Stimulated activated CD4-positive, alpha-beta T cell treated with anti-CD3 and anti-CD28 coated beads, TNF-alpha, amount 100 ng/mL, for 24 hours (primary cell): ENCODE measurements at regions not wholly inside any gene's neighbourhood (a gene's known extent, or its start where the extent isn't known, plus 50 kb on each side); places are given as distances from the start of the nearest gene placed in this dataset.
"Not testable (repeated sequence)": the region's sequence is repeated elsewhere in the genome, so short reads cannot be mapped to it uniquely, and the experiment has no call there.

Experiments used
- DNase-seq, 3 experiments: peaks; one replicate each; pipeline ENCODE4 v3.0.0-alpha.2; 2020; ENCODE audit warnings: low read depth in 3 of 3

- no peak for DNase-seq
Observed at GRCh38 chr2:117199511-117199910, 615.0 kb upstream of the DDX18 start.

- no peak for DNase-seq
Observed at GRCh38 chr2:117212562-117212961, 601.9 kb upstream of the DDX18 start.

- no peak for DNase-seq
Observed at GRCh38 chr2:117217145-117217544, 597.3 kb upstream of the DDX18 start.

- no peak for DNase-seq
Observed at GRCh38 chr2:117222809-117223208, 591.7 kb upstream of the DDX18 start.

- DNase-seq, result no peak
Observed at GRCh38 chr2:117232305-117232704, 582.2 kb upstream of the DDX18 start.

GRCh38 chr2:117257362-117257761, 557.1 kb upstream of the DDX18 start:
- no peak for DNase-seq

GRCh38 chr2:117269574-117269973, 544.9 kb upstream of the DDX18 start:
- no peak for DNase-seq

GRCh38 chr2:117271631-117272030, 542.9 kb upstream of the DDX18 start:
- DNase-seq, result no peak

GRCh38 chr2:117273009-117273671, 541.4 kb upstream of the DDX18 start:
- DNase-seq, result no peak

- DNase-seq, result no peak
Observed at GRCh38 chr2:117293012-117293411, 521.5 kb upstream of the DDX18 start.

GRCh38 chr2:117299451-117299850, 515.0 kb upstream of the DDX18 start:
- DNase-seq, result no peak

- no peak for DNase-seq
Observed at GRCh38 chr2:117308861-117309770, 505.4 kb upstream of the DDX18 start.

- DNase-seq, result no peak
Observed at GRCh38 chr2:117321816-117322215, 492.7 kb upstream of the DDX18 start.

- DNase-seq, result no peak
Observed at GRCh38 chr2:117323331-117323730, 491.2 kb upstream of the DDX18 start.

GRCh38 chr2:117330641-117331040, 483.9 kb upstream of the DDX18 start:
- DNase-seq, result no peak

GRCh38 chr2:117335967-117336366, 478.5 kb upstream of the DDX18 start:
- DNase-seq, result no peak

- DNase-seq, result no peak
Observed at GRCh38 chr2:117336496-117336895, 478.0 kb upstream of the DDX18 start.

- not testable (repeated sequence) for DNase-seq
Observed at GRCh38 chr2:117337981-117338380, 476.5 kb upstream of the DDX18 start.

GRCh38 chr2:117339980-117340379, 474.5 kb upstream of the DDX18 start:
- no peak for DNase-seq

GRCh38 chr2:117341690-117342089, 472.8 kb upstream of the DDX18 start:
- DNase-seq, result no peak

- no peak for DNase-seq
Observed at GRCh38 chr2:117342415-117342814, 472.1 kb upstream of the DDX18 start.

- DNase-seq, result no peak
Observed at GRCh38 chr2:117349687-117350086, 464.8 kb upstream of the DDX18 start.

GRCh38 chr2:117351396-117351795, 463.1 kb upstream of the DDX18 start:
- no peak for DNase-seq
